NCI-H146 treated with DMSO at 0.1 percent for 48 hours (cell line): ENCODE measurements at regions not wholly inside any gene's neighbourhood (a gene's known extent, or its start where the extent isn't known, plus 50 kb on each side); places are given as distances from the start of the nearest gene placed in this dataset.

Source experiments
- DNase-seq: peaks from one replicate; lab custom pipeline; 2025; ENCODE audit not compliant: unreplicated experiment; lab: John Stamatoyannopoulos, UW

- DNase-seq, result no peak
Observed at GRCh38 chr10:78868861-78869260, 199.9 kb upstream of the ZMIZ1 start.

DNA sequence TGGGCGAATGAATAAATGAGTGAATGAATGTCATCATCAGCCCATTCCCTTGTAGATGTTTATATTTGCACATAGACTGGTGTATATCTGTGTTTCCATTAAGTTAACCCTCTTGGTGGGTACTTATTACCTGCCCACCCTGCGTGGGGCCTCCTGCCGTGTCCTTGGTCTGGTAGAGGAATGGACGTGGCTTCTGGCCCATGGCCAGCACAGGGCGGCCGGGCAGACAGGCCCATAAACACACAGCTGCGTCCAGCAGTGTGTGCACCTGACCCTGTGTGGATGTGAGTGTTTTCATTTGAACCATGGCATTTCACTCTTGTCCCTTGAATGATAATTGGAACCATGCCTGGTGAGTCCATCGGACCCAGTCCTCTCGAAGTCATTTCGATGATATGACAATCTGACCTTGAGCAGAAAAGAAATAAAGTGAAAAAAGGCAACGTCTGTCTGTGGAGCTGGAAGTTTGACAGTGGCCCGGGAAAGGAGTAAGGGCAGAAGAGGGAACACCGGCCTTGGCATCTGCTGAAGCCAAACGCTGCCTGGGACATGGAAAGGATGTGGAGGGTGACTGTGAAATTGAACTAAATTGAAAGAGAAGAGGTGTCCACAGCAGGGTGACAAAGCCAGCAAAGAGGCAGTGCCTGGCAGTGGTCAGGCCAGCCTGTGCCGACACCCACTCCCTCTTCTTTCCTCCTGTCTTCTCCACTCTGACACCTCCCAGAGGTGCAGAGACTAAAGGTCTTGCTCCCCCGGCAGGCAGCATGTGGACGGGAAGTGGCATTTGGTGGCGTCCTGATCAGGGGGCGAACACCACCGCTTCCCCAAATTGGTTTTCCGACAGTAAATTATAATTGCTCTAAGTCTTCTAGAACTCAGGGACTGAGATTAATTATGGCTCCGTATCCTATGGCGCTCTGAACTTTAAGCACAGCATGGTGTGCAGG lies 199.0 kb upstream of the ZMIZ1 start:
- DNase-seq, result no peak

- no peak for DNase-seq
Observed at GRCh38 chr10:78870458-78870857, 198.3 kb upstream of the ZMIZ1 start.

GRCh38 chr10:78871796-78872195 lies 197.0 kb upstream of the ZMIZ1 start:
- no peak for DNase-seq

GRCh38 chr10:78873413-78873812 lies 195.4 kb upstream of the ZMIZ1 start:
- DNase-seq, result no peak

- no peak for DNase-seq
Observed at GRCh38 chr10:78875331-78875877, 193.4 kb upstream of the ZMIZ1 start.

DNA sequence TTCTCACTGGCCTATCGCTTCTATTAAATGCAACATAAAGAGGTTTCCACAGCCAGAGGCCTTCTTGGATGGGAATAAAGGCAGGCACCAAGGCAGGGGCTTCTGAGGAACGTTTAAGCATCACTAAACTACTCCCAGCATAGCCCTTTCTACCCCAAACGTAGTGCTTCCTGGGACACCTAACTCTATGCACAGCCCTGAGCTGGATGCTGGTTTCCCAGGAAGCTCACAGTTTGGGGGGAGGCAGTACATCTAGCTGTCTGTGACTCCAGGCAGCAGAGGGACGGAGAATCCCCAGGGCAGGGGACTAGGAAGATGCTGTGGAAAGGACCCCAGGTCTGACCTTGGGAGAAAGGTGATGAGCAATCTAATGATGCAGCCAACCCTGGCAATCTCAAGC lies 192.8 kb upstream of the ZMIZ1 start:
- DNase-seq, result no peak

GRCh38 chr10:78876449-78876848 lies 192.3 kb upstream of the ZMIZ1 start:
- DNase-seq, result no peak

DNA sequence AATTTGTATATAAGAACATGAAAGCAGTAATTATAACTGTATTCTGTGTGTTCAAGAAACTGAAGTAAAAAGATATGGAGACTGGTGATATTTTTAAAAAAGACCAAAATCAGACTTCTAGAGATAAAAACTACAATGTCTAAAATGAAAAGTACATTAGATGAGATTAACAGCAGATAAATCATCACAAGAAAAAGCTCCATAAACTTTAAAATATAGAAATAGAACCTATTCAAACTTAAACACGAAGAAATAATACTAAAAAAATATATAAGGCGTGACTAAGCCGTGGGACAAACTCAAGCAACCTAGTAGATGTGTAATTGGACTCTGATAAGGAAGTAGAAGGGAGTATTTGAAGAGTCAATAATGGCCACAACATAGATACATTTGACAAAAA lies 189.1 kb upstream of the ZMIZ1 start:
- no peak for DNase-seq

- no peak for DNase-seq
Observed at GRCh38 chr10:78886129-78886528, 182.6 kb upstream of the ZMIZ1 start.

- no peak for DNase-seq
Observed at GRCh38 chr10:78889536-78890063, 179.2 kb upstream of the ZMIZ1 start.

DNA sequence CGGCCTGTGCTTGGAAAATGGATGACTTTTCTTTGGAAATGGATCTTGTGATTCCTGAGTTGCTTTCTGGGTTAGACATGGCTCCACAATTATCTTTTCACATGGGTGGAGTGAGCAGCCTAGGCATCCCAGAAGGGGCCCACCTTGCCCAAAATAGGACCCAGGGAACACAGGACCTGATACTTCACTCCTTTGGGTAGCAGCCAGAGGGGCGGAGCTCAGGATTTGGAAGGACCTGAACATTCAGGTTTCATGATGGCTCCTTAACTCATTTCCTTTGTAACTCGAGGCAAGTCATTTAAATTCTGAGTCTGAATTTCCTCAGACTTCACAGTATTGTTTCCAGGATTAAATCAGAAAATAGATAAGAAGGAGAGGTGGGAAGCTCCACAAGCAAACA lies 178.3 kb upstream of the ZMIZ1 start:
- DNase-seq, result no peak

GRCh38 chr10:78891741-78892140 lies 177.0 kb upstream of the ZMIZ1 start:
- DNase-seq, result no peak

GRCh38 chr10:78892338-78893176 lies 176.2 kb upstream of the ZMIZ1 start:
- no peak for DNase-seq

- DNase-seq, result no peak
Observed at GRCh38 chr10:78893217-78893616, 175.5 kb upstream of the ZMIZ1 start.

GRCh38 chr10:78894089-78894840 lies 174.5 kb upstream of the ZMIZ1 start:
- no peak for DNase-seq

- peak; percentile 81 for DNase-seq
Observed at GRCh38 chr10:78894841-78895195, 173.9 kb upstream of the ZMIZ1 start.

- DNase-seq, result no peak
Observed at GRCh38 chr10:78895469-78895868, 173.3 kb upstream of the ZMIZ1 start.

- peak; percentile 16 for DNase-seq
Observed at GRCh38 chr10:78896159-78896928, 172.4 kb upstream of the ZMIZ1 start.
